OCI-LY7 (cell line): ENCODE measurements at regions not wholly inside any gene's neighbourhood (a gene's known extent, or its start where the extent isn't known, plus 50 kb on each side); places are given as distances from the start of the nearest gene placed in this dataset.

Experiments used
- BruUV-seq: library from RNA; stranded (reverse); fragments of 400-500 nt; replicated peaks from 2 replicates; lab custom pipeline; 2021; lab: Mats Ljungman, UMichigan
- CTCF ChIA-PET: fragments of 300-600 bp; sonication (Branson Sonifier 250); formaldehyde crosslinking; loops from one replicate; lab custom pipeline; 2022; ENCODE audit warnings: antibody characterized with exemption; ENCODE audit not compliant: unreplicated experiment; lab: Charles Lee
- POLR2A ChIA-PET: fragments of 300-600 bp; sonication (Branson Sonifier 250); formaldehyde crosslinking; loops from one replicate; lab custom pipeline; 2022; ENCODE audit warnings: antibody characterized with exemption; lab: Charles Lee
- DNase-seq: peaks from one replicate; pipeline ENCODE4 v3.0.0-alpha.2; 2015; ENCODE audit warnings: low spot score
- H2AFZ ChIP-seq: fragments of 200-600 bp; sonication (generic), shearing (Covaris generic); 2 replicates; pipeline ENCODE4 v1.6.1; 2014; ENCODE audit warnings: mild to moderate bottlenecking, antibody characterized with exemption, low read length, moderate library complexity
- H3K27ac ChIP-seq: fragments of 200-600 bp; sonication (generic); 2 replicates; pipeline ENCODE4 v1.5.1; 2014; ENCODE audit warnings: mixed run types, low read depth, mild to moderate bottlenecking, moderate library complexity, low read length, inconsistent platforms; ENCODE audit not compliant: poor library complexity, severe bottlenecking
- H3K36me3 ChIP-seq: fragments of 200-600 bp; sonication (generic); 2 replicates; pipeline ENCODE4 v1.6.1; 2014; ENCODE audit warnings: mild to moderate bottlenecking, antibody characterized with exemption, low read length, moderate library complexity, mixed read lengths; ENCODE audit not compliant: insufficient read depth
- H3K4me1 ChIP-seq: fragments of 200-600 bp; sonication (generic); 2 replicates; pipeline ENCODE4 v1.5.1; 2014; ENCODE audit warnings: mild to moderate bottlenecking, low read length; ENCODE audit not compliant: insufficient read depth, poor library complexity, severe bottlenecking
- H3K4me2 ChIP-seq: fragments of 200-600 bp; sonication (generic); 2 replicates; pipeline ENCODE4 v1.6.1; 2014; ENCODE audit warnings: mild to moderate bottlenecking, low read length
- H3K4me3 ChIP-seq: fragments of 200-600 bp; sonication (generic); 2 replicates; pipeline ENCODE4 v1.5.1; 2014; ENCODE audit warnings: mild to moderate bottlenecking, low read depth, low read length; ENCODE audit not compliant: poor library complexity, severe bottlenecking
- H3K79me2 ChIP-seq: fragments of 200-600 bp; sonication (generic); 2 replicates; pipeline ENCODE4 v1.6.1; 2016; ENCODE audit warnings: low read depth, mild to moderate bottlenecking, low read length, moderate library complexity, mixed read lengths; ENCODE audit not compliant: insufficient read depth
- H3K9me2 ChIP-seq: fragments of 200-600 bp; sonication (generic); 2 replicates; pipeline ENCODE4 v1.6.1; 2016; ENCODE audit warnings: mild to moderate bottlenecking, low read length, mixed read lengths; ENCODE audit not compliant: insufficient read depth
- H3K9me3 ChIP-seq: fragments of 200-600 bp; sonication (generic); 2 replicates; pipeline ENCODE4 v1.6.1; 2014; ENCODE audit warnings: mild to moderate bottlenecking, mixed run types, low read length, mixed read lengths
- H4K20me1 ChIP-seq: fragments of 200-600 bp; sonication (generic); 2 replicates; pipeline ENCODE4 v1.6.1; 2014; ENCODE audit warnings: mild to moderate bottlenecking, antibody characterized with exemption, low read length, moderate library complexity, mixed read lengths; ENCODE audit not compliant: insufficient read depth
- CTCF ChIP-seq: fragments of 200-600 bp; sonication (generic); conservative IDR thresholded peaks from 2 replicates; pipeline ENCODE4 v1.5.1; 2014; ENCODE audit warnings: mild to moderate bottlenecking, antibody characterized with exemption, low read length, moderate library complexity, mixed read lengths
- EZH2phosphoT487 ChIP-seq: fragments of 200-600 bp; sonication (generic); IDR thresholded peaks from 2 replicates; pipeline ENCODE4 v1.6.1; 2018; ENCODE audit warnings: low read depth, borderline replicate concordance, mild to moderate bottlenecking, mixed run types, antibody characterized with exemption, low read length, moderate library complexity, mixed read lengths
- intact Hi-C: fragments of 100-400 bp; cut with micrococcal nuclease; formaldehyde crosslinking; loops from one replicate; pipeline ENCODE4 v1.10.0; 2022; ENCODE audit not compliant: unreplicated experiment

GRCh38 chr4:19301527-19301926 lies 950.2 kb upstream of the SLIT2 start:
- H3K9me2 ChIP-seq, result no peaks in the 10 kb centered on the region
- H4K20me1 ChIP-seq, result no peaks in the 10 kb centered on the region
- no peak overlapping the region for H2AFZ ChIP-seq
- ChIA-PET POLR2A (interaction anchor here (0.6 to 0.8 kb wide), 2 partner anchors 9 to 27 kb away, joined by 3 read pairs; no protein-coding TSS in a partner anchor), CTCF (no interaction called here)
- TF ChIP-seq CTCF (no peak), EZH2phosphoT487 (no peak)
- no TSS peak for BruUV-seq
- no peak for DNase-seq
- no peaks in the 10 kb centered on the region for H3K36me3 ChIP-seq
- intact Hi-C loops, result no loop called here
- H3K9me3 ChIP-seq, result no peaks in the 10 kb centered on the region
- H3K27ac ChIP-seq, result no peak overlapping the region
- no peaks in the 10 kb centered on the region for H3K4me1 ChIP-seq
- no peaks in the 10 kb centered on the region for H3K79me2 ChIP-seq
- H3K4me3 ChIP-seq, result no peak overlapping the region
- no peak overlapping the region for H3K4me2 ChIP-seq

GRCh38 chr4:19300213-19300612 lies 951.5 kb upstream of the SLIT2 start:
- CTCF ChIA-PET, result no interaction called here
- no TSS peak for BruUV-seq
- intact Hi-C loops, result no loop called here

More at GRCh38 chr4:19300213-19300612, 951.5 kb upstream of the SLIT2 start:
- Histone ChIP-seq H3K36me3 (no peaks in the 10 kb centered on the region), H3K27ac (no peak overlapping the region), H3K4me3 (no peak overlapping the region), H3K4me1 (no peaks in the 10 kb centered on the region), H3K4me2 (no peak overlapping the region), H4K20me1 (no peaks in the 10 kb centered on the region), H3K9me2 (no peaks in the 10 kb centered on the region), H3K9me3 (no peaks in the 10 kb centered on the region), H2AFZ (no peak overlapping the region), H3K79me2 (no peaks in the 10 kb centered on the region)
- no peak for TF ChIP-seq EZH2phosphoT487
- TF ChIP-seq CTCF, result no peak
- POLR2A ChIA-PET, result interaction anchor here (0.8 to 1.5 kb wide), 3 partner anchors 17 to 705 kb away, joined by 3 to 7 read pairs (median 4); no protein-coding TSS in a partner anchor
- DNase-seq, result no peak
